ENCODE measurements at regions not wholly inside any gene's neighbourhood (a gene's known extent, or its start where the extent isn't known, plus 50 kb on each side); places are given as distances from the start of the nearest gene placed in this dataset.

DNA sequence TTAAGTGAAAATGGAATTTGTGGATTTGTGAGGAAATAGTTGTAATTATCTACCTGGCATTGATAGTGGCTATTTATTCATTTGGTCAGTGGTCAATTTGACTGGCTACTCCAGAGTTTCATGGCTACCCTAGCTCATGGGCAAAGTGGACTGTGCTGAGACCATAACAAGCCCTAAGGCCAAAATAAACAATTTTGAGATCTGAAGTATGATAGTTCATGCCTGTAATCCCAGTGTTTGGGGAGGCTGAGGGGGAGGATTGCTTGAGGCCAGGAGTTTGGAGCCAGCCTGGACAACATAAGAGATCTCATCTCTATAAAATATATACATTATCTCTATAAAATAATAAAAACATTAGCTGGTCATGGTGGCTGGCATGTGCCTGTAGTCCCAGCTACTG lies 311.7 kb downstream of the HIVEP2 start:
- H3K36me3 Mint-ChIP-seq (ENCODE audit: low read depth) = no peaks in the 10 kb centered on the region
- ATAC-seq (ENCODE audit: low read depth) = no peak
- H3K4me1 Mint-ChIP-seq = no peaks in the 10 kb centered on the region
- no peaks in the 10 kb centered on the region for H3K9me3 Mint-ChIP-seq
- H3K27me3 Mint-ChIP-seq = peaks cover 5% of the 10 kb centered on the region
- ChIA-PET CTCF (no interaction called here), POLR2A (no interaction called here)
- DNase-seq = no peak
- no peak overlapping the region for H3K4me3 Mint-ChIP-seq
- H3K27ac Mint-ChIP-seq = no peak overlapping the region
- no peak for TF ChIP-seq CTCF (IDR thresholded peaks at IDR 0.05)
- intact Hi-C loops (cut with micrococcal nuclease) = no loop called here

- no peak overlapping the region for H3K27ac Mint-ChIP-seq
- peaks cover 5% of the 10 kb centered on the region for H3K27me3 Mint-ChIP-seq
- POLR2A ChIA-PET = no interaction called here
- DNase-seq = no peak
- no peaks in the 10 kb centered on the region for H3K4me1 Mint-ChIP-seq
- no peak for ATAC-seq (ENCODE audit: low read depth)
- no peaks in the 10 kb centered on the region for H3K9me3 Mint-ChIP-seq
- no peaks in the 10 kb centered on the region for H3K36me3 Mint-ChIP-seq (ENCODE audit: low read depth)
- H3K4me3 Mint-ChIP-seq = no peak overlapping the region
- intact Hi-C loops (cut with micrococcal nuclease) = no loop called here
- CTCF ChIA-PET = no interaction called here
- TF ChIP-seq CTCF (IDR thresholded peaks at IDR 0.05) = no peak
Measured at GRCh38 chr6:142635130-142635529, 309.8 kb downstream of the HIVEP2 start.

GRCh38 chr6:142637624-142638351 lies 307.2 kb downstream of the HIVEP2 start:
- no peak for TF ChIP-seq CTCF (IDR thresholded peaks at IDR 0.05)
- H3K9me3 Mint-ChIP-seq = no peaks in the 10 kb centered on the region
- ATAC-seq (ENCODE audit: low read depth) = no peak
- ChIA-PET CTCF (no interaction called here), POLR2A (no interaction called here)
- H3K27ac Mint-ChIP-seq = no peak overlapping the region
- H3K4me1 Mint-ChIP-seq = no peaks in the 10 kb centered on the region
- no peak overlapping the region for H3K4me3 Mint-ChIP-seq
- no peaks in the 10 kb centered on the region for H3K36me3 Mint-ChIP-seq (ENCODE audit: low read depth)
- H3K27me3 Mint-ChIP-seq = peaks cover 5% of the 10 kb centered on the region
- intact Hi-C loops (cut with micrococcal nuclease) = no loop called here
- DNase-seq = no peak

DNA sequence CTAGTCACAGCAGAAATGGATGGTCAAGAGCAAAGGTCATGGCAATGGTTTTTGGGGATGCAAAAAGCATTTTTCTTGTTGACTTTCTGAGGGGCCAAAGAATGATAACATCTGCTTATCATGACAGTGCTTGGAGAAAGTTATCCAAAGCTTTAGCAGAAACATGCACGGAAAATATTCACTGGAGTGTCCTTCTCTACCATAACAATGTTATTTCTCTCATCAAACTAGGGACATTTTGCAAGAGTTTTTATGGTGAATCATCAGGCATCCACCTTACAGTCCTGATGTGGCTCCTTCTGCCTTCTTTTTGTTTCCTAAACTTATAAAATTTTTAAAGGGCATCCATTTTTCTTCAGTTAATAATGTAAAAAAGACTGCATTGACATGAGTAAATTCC lies 302.3 kb downstream of the HIVEP2 start:
- CTCF ChIA-PET = no interaction called here

GRCh38 chr6:142644866-142645265 lies 300.1 kb downstream of the HIVEP2 start:
- ChIA-PET CTCF (no interaction called here), POLR2A (no interaction called here)
- Mint-ChIP-seq H3K9me3 (no peaks in the 10 kb centered on the region), H3K4me3 (no peak overlapping the region), H3K27ac (no peak overlapping the region), H3K36me3 (ENCODE audit: low read depth) (no peaks in the 10 kb centered on the region), H3K27me3 (peaks cover 9% of the 10 kb centered on the region), H3K4me1 (no peaks in the 10 kb centered on the region)
- intact Hi-C loops (cut with micrococcal nuclease) = no loop called here
- DNase-seq (no peak), ATAC-seq (ENCODE audit: low read depth) (no peak)
- no peak for TF ChIP-seq CTCF (IDR thresholded peaks at IDR 0.05)

More for the DNA sequence above, 302.3 kb downstream of the HIVEP2 start:
- Mint-ChIP-seq H3K27me3 (peaks cover 3% of the 10 kb centered on the region), H3K9me3 (no peaks in the 10 kb centered on the region), H3K4me3 (no peak overlapping the region), H3K36me3 (ENCODE audit: low read depth) (no peaks in the 10 kb centered on the region), H3K4me1 (no peaks in the 10 kb centered on the region), H3K27ac (no peak overlapping the region)
- intact Hi-C loops (cut with micrococcal nuclease) = no loop called here
- DNase-seq = no peak
- no peak for ATAC-seq (ENCODE audit: low read depth)
- TF ChIP-seq CTCF (IDR thresholded peaks at IDR 0.05) = no peak
- POLR2A ChIA-PET = no interaction called here
